CD4-positive, alpha-beta T cell (primary cell): ENCODE measurements at regions not wholly inside any gene's neighbourhood (a gene's known extent, or its start where the extent isn't known, plus 50 kb on each side); places are given as distances from the start of the nearest gene placed in this dataset.

ENCODE experiments used
- ATAC-seq: fragments of 200-7000 bp; cut with Tn5 transposase; one replicate; pipeline ENCODE4 v1.10.0; 2022; ENCODE audit warnings: mild to moderate bottlenecking; ENCODE audit not compliant: poor library complexity
- CTCF ChIA-PET: fragments of 350-600 bp; sonication (Branson Sonifier 250); formaldehyde crosslinking; loops from one replicate; lab custom pipeline; 2021; ENCODE audit warnings: antibody characterized with exemption, inconsistent platforms; lab: Charles Lee
- POLR2A ChIA-PET: fragments of 350-600 bp; sonication (Branson Sonifier 250); formaldehyde crosslinking; loops from one replicate; lab custom pipeline; 2021; ENCODE audit warnings: antibody characterized with exemption, inconsistent platforms; lab: Charles Lee
- DNase-seq, 14 experiments: peaks; one replicate each; pipeline ENCODE4 v3.0.0-alpha.2; 2013 to 2020; ENCODE audit warnings: mixed read lengths in 2 of 14
- H3K27ac ChIP-seq, 2 donors: one replicate each; pipeline versions ENCODE4 v1.5.1 to v1.7.0; 2013; ENCODE audit warnings: low read length in 2 of 2, low read depth in 1 of 2, mild to moderate bottlenecking in 1 of 2
- H3K27me3 ChIP-seq, 2 experiments: 1 replicate in 1 of 2; 2 replicates in 1 of 2; pipeline versions ENCODE4 v1.6.1 to v1.7.0; 2013; ENCODE audit warnings: low read length in 2 of 2, control low read depth in 1 of 2, mild to moderate bottlenecking in 1 of 2, moderate library complexity in 1 of 2; ENCODE audit not compliant: insufficient read depth in 2 of 2, control insufficient read depth in 1 of 2
- H3K36me3 ChIP-seq: one replicate; pipeline ENCODE4 v1.6.1; 2013; ENCODE audit warnings: low read length, control low read depth; ENCODE audit not compliant: insufficient read depth
- H3K4me1 ChIP-seq: one replicate; pipeline ENCODE4 v1.6.1; 2013; ENCODE audit warnings: low read length, control low read depth; ENCODE audit not compliant: insufficient read depth
- H3K4me3 ChIP-seq: one replicate; pipeline ENCODE4 v1.5.1; 2013; ENCODE audit warnings: mild to moderate bottlenecking, low read length, moderate library complexity
- H3K9me3 ChIP-seq, 2 experiments: 1 replicate in 1 of 2; 2 replicates in 1 of 2; pipeline versions ENCODE4 v1.6.1 to v1.7.0; 2013; ENCODE audit warnings: low read length in 2 of 2, mild to moderate bottlenecking in 2 of 2, control low read depth in 1 of 2, moderate library complexity in 1 of 2; ENCODE audit not compliant: control insufficient read depth in 1 of 2, insufficient read depth in 1 of 2
- H3K27ac Mint-ChIP-seq: one replicate; pipeline ENCODE4 v1.8.0; 2020; ENCODE audit warnings: mixed read lengths
- H3K27me3 Mint-ChIP-seq: one replicate; pipeline ENCODE4 v1.8.0; 2021; ENCODE audit warnings: mixed read lengths
- H3K36me3 Mint-ChIP-seq: one replicate; pipeline ENCODE4 v1.8.0; 2021; ENCODE audit warnings: low read depth, mixed read lengths
- H3K4me1 Mint-ChIP-seq: one replicate; pipeline ENCODE4 v1.8.0; 2021; ENCODE audit warnings: low read depth, mixed read lengths
- H3K4me3 Mint-ChIP-seq: one replicate; pipeline ENCODE4 v1.8.0; 2020; ENCODE audit warnings: mild to moderate bottlenecking, mixed read lengths
- H3K9me3 Mint-ChIP-seq: one replicate; pipeline ENCODE4 v1.8.0; 2020; ENCODE audit warnings: mixed read lengths
- intact Hi-C, 2 experiments: fragments of 100-400 bp; cut with DNase I in 1 of 2; cut with micrococcal nuclease in 1 of 2; formaldehyde crosslinking; loops; one replicate each; pipeline versions ENCODE4 v1.15.1 to v1.9.0; 2023 to 2025; cut with DNase I, micrococcal nuclease
- TF ChIP-seq, protein P1 (sequence below): fragments of 200-600 bp; IDR thresholded peaks from one replicate; pipeline ENCODE4 v1.8.0; 2022; ENCODE audit warnings: antibody characterized with exemption, mild to moderate bottlenecking

DNA sequence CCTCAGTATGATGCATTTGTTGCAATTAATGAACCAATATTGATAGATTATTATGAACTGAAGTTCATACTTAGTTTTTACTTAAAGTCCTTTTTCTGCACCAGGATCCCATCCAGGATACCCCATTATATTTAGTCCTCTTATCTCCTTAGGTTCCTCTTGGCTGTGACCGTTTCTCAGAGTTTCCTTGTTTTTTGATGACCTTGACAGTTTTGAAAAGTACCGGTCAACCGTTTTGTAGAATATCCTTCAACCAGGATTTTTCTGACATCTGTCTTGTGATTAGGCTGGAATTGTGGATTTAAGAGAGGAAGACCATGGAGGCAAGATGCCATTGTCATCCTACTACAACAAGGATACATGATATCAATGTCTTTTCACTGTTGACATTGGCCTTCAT lies 98.0 kb upstream of the F13A1 start:
- no peaks in the 10 kb centered on the region for H3K4me1 ChIP-seq
- Mint-ChIP-seq H3K27me3 (peaks cover 25% of the 10 kb centered on the region), H3K4me3 (no peak overlapping the region), H3K9me3 (peaks cover 3% of the 10 kb centered on the region), H3K36me3 (no peaks in the 10 kb centered on the region), H3K27ac (no peak overlapping the region), H3K4me1 (no peaks in the 10 kb centered on the region)
- DNase-seq (no peak), ATAC-seq (no peak)
- H3K4me3 ChIP-seq: no peak overlapping the region
- ChIA-PET POLR2A (no interaction called here), CTCF (no interaction called here)
- H3K27ac ChIP-seq: no peak overlapping the region
- H3K36me3 ChIP-seq: no peaks in the 10 kb centered on the region
- TF ChIP-seq, protein P1, sequence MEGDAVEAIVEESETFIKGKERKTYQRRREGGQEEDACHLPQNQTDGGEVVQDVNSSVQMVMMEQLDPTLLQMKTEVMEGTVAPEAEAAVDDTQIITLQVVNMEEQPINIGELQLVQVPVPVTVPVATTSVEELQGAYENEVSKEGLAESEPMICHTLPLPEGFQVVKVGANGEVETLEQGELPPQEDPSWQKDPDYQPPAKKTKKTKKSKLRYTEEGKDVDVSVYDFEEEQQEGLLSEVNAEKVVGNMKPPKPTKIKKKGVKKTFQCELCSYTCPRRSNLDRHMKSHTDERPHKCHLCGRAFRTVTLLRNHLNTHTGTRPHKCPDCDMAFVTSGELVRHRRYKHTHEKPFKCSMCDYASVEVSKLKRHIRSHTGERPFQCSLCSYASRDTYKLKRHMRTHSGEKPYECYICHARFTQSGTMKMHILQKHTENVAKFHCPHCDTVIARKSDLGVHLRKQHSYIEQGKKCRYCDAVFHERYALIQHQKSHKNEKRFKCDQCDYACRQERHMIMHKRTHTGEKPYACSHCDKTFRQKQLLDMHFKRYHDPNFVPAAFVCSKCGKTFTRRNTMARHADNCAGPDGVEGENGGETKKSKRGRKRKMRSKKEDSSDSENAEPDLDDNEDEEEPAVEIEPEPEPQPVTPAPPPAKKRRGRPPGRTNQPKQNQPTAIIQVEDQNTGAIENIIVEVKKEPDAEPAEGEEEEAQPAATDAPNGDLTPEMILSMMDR: no peak
- peaks cover 3 to 4% of the 10 kb centered on the region in 2 experiments for H3K9me3 ChIP-seq
- peaks cover 2 to 5% of the 10 kb centered on the region in 2 experiments for H3K27me3 ChIP-seq
- intact Hi-C loops: no loop called here

DNA sequence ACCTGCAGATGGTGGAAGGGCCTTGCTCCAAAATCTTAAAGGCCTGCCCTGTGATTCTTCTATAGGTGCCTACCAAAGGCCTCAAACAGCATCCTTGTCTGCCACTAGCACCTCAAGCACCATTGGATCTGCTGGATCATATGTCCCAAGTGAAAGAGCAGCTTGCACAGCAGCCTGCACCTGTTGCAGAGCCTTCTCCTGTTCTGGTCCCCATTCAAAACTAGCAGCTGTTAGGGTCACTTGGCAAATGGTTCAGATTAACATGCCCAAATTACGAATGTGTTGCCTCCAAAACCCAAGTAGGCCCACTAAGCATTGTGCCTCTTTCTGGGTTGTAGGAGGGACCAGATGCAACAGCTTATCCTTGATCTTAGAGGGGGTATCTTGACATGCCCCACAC lies 99.6 kb upstream of the F13A1 start:
- Mint-ChIP-seq H3K4me3 (no peak overlapping the region), H3K27me3 (peaks cover 34% of the 10 kb centered on the region), H3K36me3 (no peaks in the 10 kb centered on the region), H3K27ac (no peak overlapping the region), H3K4me1 (no peaks in the 10 kb centered on the region), H3K9me3 (peaks cover 14% of the 10 kb centered on the region)
- H3K9me3 ChIP-seq: peaks cover 3 to 4% of the 10 kb centered on the region in 2 experiments
- no peak overlapping the region for H3K4me3 ChIP-seq
- peaks cover 2 to 5% of the 10 kb centered on the region in 2 experiments for H3K27me3 ChIP-seq
- no peak for DNase-seq
- H3K27ac ChIP-seq: no peak overlapping the region
- ATAC-seq: no peak
- intact Hi-C loops: no loop called here
- no peaks in the 10 kb centered on the region for H3K4me1 ChIP-seq
- POLR2A ChIA-PET: no interaction called here
- CTCF ChIA-PET: no interaction called here
- no peaks in the 10 kb centered on the region for H3K36me3 ChIP-seq
- TF ChIP-seq, protein P1: no peak

DNA sequence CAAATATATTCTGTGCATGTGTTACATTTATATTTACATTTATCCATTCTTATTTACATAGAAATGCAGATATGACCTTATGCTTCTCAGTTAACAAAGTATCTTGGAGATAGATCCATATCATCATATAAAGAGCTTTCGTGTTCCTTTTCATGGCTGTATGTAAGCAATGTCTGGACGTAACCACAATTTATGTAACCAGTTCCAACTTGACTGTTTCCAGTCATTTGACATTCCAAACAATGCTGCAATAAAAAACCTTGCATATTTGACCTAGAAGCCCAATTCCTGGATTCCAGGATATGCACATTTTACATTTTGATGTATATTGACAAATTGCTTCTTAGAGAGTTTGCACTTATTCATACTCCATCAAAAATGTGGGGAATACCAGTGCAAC lies 113.7 kb upstream of the F13A1 start:
- H3K27ac ChIP-seq: no peak overlapping the region
- no peaks in the 10 kb centered on the region for H3K9me3 ChIP-seq
- ChIA-PET CTCF (no interaction called here), POLR2A (no interaction called here)
- intact Hi-C loops: no loop called here
- Mint-ChIP-seq H3K4me3 (no peak overlapping the region), H3K36me3 (no peaks in the 10 kb centered on the region), H3K27ac (no peak overlapping the region), H3K9me3 (no peaks in the 10 kb centered on the region), H3K4me1 (no peaks in the 10 kb centered on the region), H3K27me3 (peaks cover 24% of the 10 kb centered on the region)
- no peaks in the 10 kb centered on the region for H3K4me1 ChIP-seq
- ATAC-seq (no peak), DNase-seq (no peak)
- H3K27me3 ChIP-seq: no peaks in the 10 kb centered on the region
- H3K4me3 ChIP-seq: no peak overlapping the region
- TF ChIP-seq, protein P1: no peak
- H3K36me3 ChIP-seq: no peaks in the 10 kb centered on the region
